SK-N-SH treated with all-trans-retinoic acid at 6 μM for 48 hours (cell line): ENCODE measurements at regions not wholly inside any gene's neighbourhood (a gene's known extent, or its start where the extent isn't known, plus 50 kb on each side); places are given as distances from the start of the nearest gene placed in this dataset.

Source experiments
- ATAC-seq: fragments of 200-7000 bp; cut with Tn5 transposase; 3 replicates; pipeline ENCODE4 v1.9.1; 2020; ENCODE audit warnings: mild to moderate bottlenecking, moderate library complexity
- ARNTL ChIP-seq: fragments of 450-650 bp; formaldehyde crosslinking; IDR thresholded peaks from 2 replicates; pipeline ENCODE4 v1.5.0; 2020; ENCODE audit warnings: low read depth, mild to moderate bottlenecking, moderate library complexity, borderline replicate concordance
- BACH2 ChIP-seq: fragments of 250-450 bp; sonication (Bioruptor Pico); IDR thresholded peaks from 2 replicates; pipeline ENCODE4 v1.9.0; 2021; ENCODE audit warnings: mild to moderate bottlenecking, borderline replicate concordance
- CREB5 ChIP-seq: fragments of 250-450 bp; sonication (Bioruptor Pico); IDR thresholded peaks from 2 replicates; pipeline ENCODE4 v1.5.1; 2020; ENCODE audit warnings: low read depth, mild to moderate bottlenecking, moderate library complexity
- CSDC2 ChIP-seq: fragments of 250-450 bp; sonication (Bioruptor Pico); IDR thresholded peaks from 2 replicates; pipeline ENCODE4 v1.5.0; 2020; ENCODE audit warnings: mild to moderate bottlenecking, moderate library complexity
- CSRNP3 ChIP-seq: fragments of 250-450 bp; sonication (Bioruptor Pico); IDR thresholded peaks from 2 replicates; pipeline ENCODE4 v1.5.1; 2021; ENCODE audit warnings: mild to moderate bottlenecking, moderate library complexity
- ESRRG ChIP-seq: fragments of 250-450 bp; sonication (Bioruptor Pico); IDR thresholded peaks from 2 replicates; pipeline ENCODE4 v1.6.1; 2021; ENCODE audit warnings: mild to moderate bottlenecking
- GLIS3 ChIP-seq: fragments of 250-450 bp; sonication (Bioruptor Pico); IDR thresholded peaks from 2 replicates; pipeline ENCODE4 v1.5.0; 2020; ENCODE audit warnings: mild to moderate bottlenecking, moderate library complexity
- OSR1 ChIP-seq: fragments of 250-450 bp; sonication (Bioruptor Pico); IDR thresholded peaks from 2 replicates; pipeline ENCODE4 v1.8.0; 2022; ENCODE audit warnings: moderate library complexity, mild to moderate bottlenecking, inconsistent platforms
- PATZ1 ChIP-seq: fragments of 250-450 bp; sonication (Bioruptor Pico); IDR thresholded peaks from 2 replicates; pipeline ENCODE4 v1.8.0; 2020; ENCODE audit warnings: mild to moderate bottlenecking, moderate library complexity, borderline replicate concordance
- POU6F1 ChIP-seq: fragments of 250-450 bp; sonication (Bioruptor Pico); IDR thresholded peaks from 2 replicates; pipeline ENCODE4 v1.8.0; 2021; ENCODE audit warnings: low read depth, mild to moderate bottlenecking, moderate library complexity, borderline replicate concordance
- PPARA ChIP-seq: fragments of 250-450 bp; sonication (Bioruptor Pico); IDR thresholded peaks from 2 replicates; pipeline ENCODE4 v1.5.0; 2020; ENCODE audit warnings: mild to moderate bottlenecking, borderline replicate concordance
- RARB ChIP-seq: fragments of 250-450 bp; sonication (Bioruptor Pico); IDR thresholded peaks from 2 replicates; pipeline ENCODE4 v1.8.0; 2021; ENCODE audit warnings: mild to moderate bottlenecking, moderate library complexity
- SNAI2 ChIP-seq: fragments of 250-450 bp; sonication (Bioruptor Pico); IDR thresholded peaks from 2 replicates; pipeline ENCODE4 v1.5.0; 2020; ENCODE audit warnings: mild to moderate bottlenecking, moderate library complexity
- TCF4 ChIP-seq: fragments of 250-450 bp; sonication (Bioruptor Pico); IDR thresholded peaks from 2 replicates; pipeline ENCODE4 v1.8.0; 2021; ENCODE audit warnings: mild to moderate bottlenecking, moderate library complexity, borderline replicate concordance
- TSHZ2 ChIP-seq: fragments of 250-450 bp; sonication (Bioruptor Pico); IDR thresholded peaks from 2 replicates; pipeline ENCODE4 v1.5.0; 2020; ENCODE audit warnings: mild to moderate bottlenecking, moderate library complexity
- ZC3H10 ChIP-seq: fragments of 250-450 bp; sonication (Bioruptor Pico); IDR thresholded peaks from 2 replicates; pipeline ENCODE4 v1.5.1; 2021; ENCODE audit warnings: mild to moderate bottlenecking, moderate library complexity
- ZFP30 ChIP-seq: fragments of 450-650 bp; formaldehyde crosslinking; IDR thresholded peaks from 2 replicates; pipeline ENCODE4 v1.5.0; 2022; ENCODE audit warnings: mild to moderate bottlenecking, moderate library complexity
- ZNF565 ChIP-seq: fragments of 450-650 bp; formaldehyde crosslinking; conservative IDR thresholded peaks from 2 replicates; pipeline ENCODE4 v1.5.0; 2020; ENCODE audit warnings: low read depth, mild to moderate bottlenecking, moderate library complexity
- ZNF70 ChIP-seq: fragments of 450-650 bp; formaldehyde crosslinking; IDR thresholded peaks from 2 replicates; pipeline ENCODE4 v1.5.0; 2020; ENCODE audit warnings: mild to moderate bottlenecking, moderate library complexity
- ZNF8 ChIP-seq: fragments of 450-650 bp; formaldehyde crosslinking; IDR thresholded peaks from 2 replicates; pipeline ENCODE4 v1.5.0; 2020; ENCODE audit warnings: mild to moderate bottlenecking, moderate library complexity

GRCh38 chr13:40468227-40468838 is 198.1 kb downstream of the FOXO1 start:
- ATAC-seq = no peak
- TF ChIP-seq CSDC2 (CRISPR knock-in tag) = no peak
- TF ChIP-seq ZC3H10 = no peak
- no peak for TF ChIP-seq TCF4
- TF ChIP-seq PATZ1 (CRISPR knock-in tag) = no peak
- TF ChIP-seq SNAI2 = no peak
- no peak for TF ChIP-seq CREB5 (CRISPR knock-in tag)
- no peak for TF ChIP-seq CSRNP3 (CRISPR knock-in tag)
- TF ChIP-seq TSHZ2 (CRISPR knock-in tag) = no peak
- no peak for TF ChIP-seq ESRRG (CRISPR knock-in tag)
- no peak for TF ChIP-seq ZFP30
- TF ChIP-seq OSR1 (CRISPR knock-in tag) = no peak
- TF ChIP-seq PPARA (CRISPR knock-in tag) = no peak

- TF ChIP-seq ZNF8 (no peak), OSR1 (CRISPR knock-in tag) (no peak), ZC3H10 (no peak), ZNF70 (CRISPR knock-in tag) (no peak), CREB5 (CRISPR knock-in tag) (no peak), ZFP30 (no peak), ESRRG (CRISPR knock-in tag) (no peak), GLIS3 (CRISPR knock-in tag) (no peak), RARB (CRISPR knock-in tag) (no peak), BACH2 (CRISPR knock-in tag) (no peak), CSDC2 (CRISPR knock-in tag) (no peak)
- no peak for ATAC-seq
Observed at GRCh38 chr13:40469581-40470310, 196.7 kb downstream of the FOXO1 start.

GRCh38 chr13:40470660-40471059 is 195.8 kb downstream of the FOXO1 start:
- TF ChIP-seq PPARA (CRISPR knock-in tag) = no peak
- no peak for TF ChIP-seq CSDC2 (CRISPR knock-in tag)
- TF ChIP-seq ZNF70 (CRISPR knock-in tag) = no peak
- no peak for TF ChIP-seq PATZ1 (CRISPR knock-in tag)
- no peak for TF ChIP-seq ZFP30
- TF ChIP-seq CSRNP3 (CRISPR knock-in tag) = no peak
- TF ChIP-seq ARNTL (CRISPR knock-in tag) = no peak
- no peak for TF ChIP-seq POU6F1 (CRISPR knock-in tag)
- TF ChIP-seq ZNF565 (CRISPR knock-in tag) = no peak
- TF ChIP-seq, all 23 proteins: peak for 0
- no peak for ATAC-seq
